22Rv1 (cell line): ENCODE measurements at regions not wholly inside any gene's neighbourhood (a gene's known extent, or its start where the extent isn't known, plus 50 kb on each side); places are given as distances from the start of the nearest gene placed in this dataset.
"Not testable (repeated sequence)": the region's sequence is repeated elsewhere in the genome, so short reads cannot be mapped to it uniquely, and the experiment has no call there.

Experiments used
- H3K27ac ChIP-seq: fragments of 450-650 bp; 2 replicates; pipeline ENCODE4 v1.5.1; 2017
- ZFX ChIP-seq: fragments of 450-650 bp; IDR thresholded peaks from 2 replicates; pipeline ENCODE4 v1.6.1; 2017; ENCODE audit warnings: antibody characterized with exemption, borderline replicate concordance
- TF ChIP-seq, protein P1 (sequence below): fragments of 450-650 bp; IDR thresholded peaks from 2 replicates; pipeline ENCODE4 v1.5.1; 2017; ENCODE audit warnings: mild to moderate bottlenecking

DNA sequence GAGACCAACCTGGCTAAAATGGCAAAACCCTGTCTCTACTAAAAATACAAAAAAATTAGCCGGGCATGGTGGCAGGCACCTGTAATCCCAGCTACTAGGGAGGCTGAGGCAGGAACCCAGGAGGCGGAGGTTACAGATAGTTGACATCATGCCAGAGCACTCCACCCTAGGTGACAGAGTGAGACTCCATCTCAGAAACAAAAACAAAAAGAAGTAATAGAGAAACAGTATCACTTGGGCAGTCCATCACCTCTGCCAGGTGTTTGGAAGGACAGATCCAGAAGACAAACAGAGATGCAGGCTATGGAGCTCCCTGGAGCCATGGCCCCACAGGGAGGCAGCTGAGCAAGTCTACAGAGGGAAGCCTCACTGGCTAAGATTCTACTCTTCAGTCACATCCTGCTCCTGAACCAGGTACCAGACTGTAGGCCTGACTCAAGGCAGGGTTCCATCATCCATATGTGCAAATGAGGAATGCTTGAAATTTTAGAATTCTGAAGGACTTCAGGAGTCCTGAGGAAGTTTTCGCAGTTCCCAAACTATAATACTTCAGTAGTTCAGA lies 81.4 kb upstream of the CPEB2 start:
- H3K27ac ChIP-seq = no peak overlapping the region
- no peak for TF ChIP-seq ZFX
- TF ChIP-seq, protein P1, sequence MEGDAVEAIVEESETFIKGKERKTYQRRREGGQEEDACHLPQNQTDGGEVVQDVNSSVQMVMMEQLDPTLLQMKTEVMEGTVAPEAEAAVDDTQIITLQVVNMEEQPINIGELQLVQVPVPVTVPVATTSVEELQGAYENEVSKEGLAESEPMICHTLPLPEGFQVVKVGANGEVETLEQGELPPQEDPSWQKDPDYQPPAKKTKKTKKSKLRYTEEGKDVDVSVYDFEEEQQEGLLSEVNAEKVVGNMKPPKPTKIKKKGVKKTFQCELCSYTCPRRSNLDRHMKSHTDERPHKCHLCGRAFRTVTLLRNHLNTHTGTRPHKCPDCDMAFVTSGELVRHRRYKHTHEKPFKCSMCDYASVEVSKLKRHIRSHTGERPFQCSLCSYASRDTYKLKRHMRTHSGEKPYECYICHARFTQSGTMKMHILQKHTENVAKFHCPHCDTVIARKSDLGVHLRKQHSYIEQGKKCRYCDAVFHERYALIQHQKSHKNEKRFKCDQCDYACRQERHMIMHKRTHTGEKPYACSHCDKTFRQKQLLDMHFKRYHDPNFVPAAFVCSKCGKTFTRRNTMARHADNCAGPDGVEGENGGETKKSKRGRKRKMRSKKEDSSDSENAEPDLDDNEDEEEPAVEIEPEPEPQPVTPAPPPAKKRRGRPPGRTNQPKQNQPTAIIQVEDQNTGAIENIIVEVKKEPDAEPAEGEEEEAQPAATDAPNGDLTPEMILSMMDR = no peak

DNA sequence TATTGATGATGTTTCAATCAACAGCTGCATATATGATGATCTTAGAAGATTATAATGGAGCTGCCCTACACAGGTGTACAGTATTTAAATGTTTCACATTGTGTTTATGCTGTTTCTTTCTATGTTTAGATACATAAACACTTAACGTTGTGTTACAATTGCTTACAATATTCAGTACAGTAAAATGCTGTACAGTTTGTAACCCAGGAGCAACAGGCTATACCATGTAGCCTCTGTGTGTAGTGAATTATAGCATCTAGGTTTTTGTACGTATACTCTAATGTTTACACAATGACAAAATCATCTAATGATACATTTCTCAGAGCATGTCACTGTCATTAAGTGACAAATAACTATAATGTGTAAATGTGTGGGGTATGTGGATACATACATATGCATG lies 80.5 kb upstream of the CPEB2 start:
- H3K27ac ChIP-seq = not testable (repeated sequence)

DNA sequence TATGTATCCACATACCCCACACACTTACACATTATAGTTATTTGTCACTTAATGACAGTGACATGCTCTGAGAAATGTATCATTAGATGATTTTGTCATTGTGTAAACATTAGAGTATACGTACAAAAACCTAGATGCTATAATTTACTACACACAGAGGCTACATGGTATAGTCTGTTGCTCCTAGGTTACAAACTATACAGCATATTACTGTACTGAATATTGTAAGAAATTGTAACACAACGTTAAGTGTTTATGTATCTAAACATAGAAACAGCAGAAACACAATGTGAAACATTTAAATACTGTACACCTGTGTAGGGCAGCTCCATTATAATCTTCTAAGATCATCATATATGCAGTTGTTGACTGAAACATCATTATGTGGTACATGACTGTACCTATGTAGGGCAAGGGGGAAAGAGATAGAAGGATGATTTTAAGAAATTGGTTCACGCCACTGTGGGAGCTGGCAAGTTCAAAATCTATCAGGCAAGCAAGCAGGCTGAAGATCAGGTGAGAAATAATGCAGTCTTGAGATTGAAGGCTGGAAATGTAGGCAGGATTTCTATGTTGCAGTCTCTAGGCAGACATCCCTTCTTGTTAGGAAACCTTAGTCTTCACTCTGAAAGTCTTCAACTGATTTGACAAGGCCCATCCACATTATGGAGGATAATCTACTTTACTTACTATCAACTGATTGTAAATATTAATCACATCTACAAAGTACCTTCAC lies 78.0 kb upstream of the CPEB2 start:
- no peak overlapping the region for H3K27ac ChIP-seq

DNA sequence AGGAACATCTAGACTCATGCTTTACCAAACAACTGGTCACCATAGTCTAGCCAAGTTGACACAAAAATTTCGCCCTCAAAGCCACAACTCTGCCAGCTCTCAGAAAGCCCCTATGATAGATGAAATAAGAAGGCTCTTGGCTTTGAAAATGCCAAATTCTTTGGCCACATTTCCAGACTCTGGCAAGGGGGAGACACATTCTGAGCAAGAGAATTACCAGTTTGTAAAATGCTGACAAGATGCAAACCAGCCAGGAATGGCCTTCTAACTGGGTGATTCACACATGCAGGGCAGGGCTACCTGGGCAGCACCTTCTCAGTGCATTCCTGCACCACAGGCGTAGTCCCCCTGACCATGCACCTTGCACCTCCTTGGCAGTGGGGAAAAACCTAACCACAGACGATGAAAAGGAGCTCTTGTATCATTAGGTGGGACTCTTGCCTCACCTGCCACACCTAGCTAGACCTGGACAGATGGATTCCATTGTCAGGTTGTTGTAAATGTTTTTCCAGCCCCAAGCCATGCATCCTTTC lies 77.4 kb upstream of the CPEB2 start:
- no peak for TF ChIP-seq ZFX
- TF ChIP-seq, protein P1 = no peak
- no peak overlapping the region for H3K27ac ChIP-seq

More for the DNA sequence above, 78.0 kb upstream of the CPEB2 start:
- TF ChIP-seq ZFX = no peak
- TF ChIP-seq, protein P1 = no peak

DNA sequence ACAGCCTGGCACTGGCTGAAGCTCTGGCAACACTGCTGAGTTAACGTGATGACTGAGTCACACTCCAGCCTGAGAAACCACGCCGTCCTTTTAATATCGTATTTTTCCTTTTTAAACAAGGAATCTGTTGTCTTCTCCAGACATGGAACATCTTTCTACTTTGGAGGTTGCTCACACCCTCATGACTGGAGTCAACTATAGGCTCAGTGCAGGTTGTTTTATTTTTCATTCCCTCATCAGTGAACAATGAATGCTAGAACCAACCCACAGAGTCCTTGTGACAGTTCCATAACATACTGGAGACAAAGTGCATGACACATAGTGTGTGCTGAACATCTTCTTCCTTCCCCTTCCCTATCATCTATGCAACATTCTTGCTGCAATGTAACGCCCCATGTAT lies 76.8 kb upstream of the CPEB2 start:
- H3K27ac ChIP-seq = no peak overlapping the region
- TF ChIP-seq, protein P1 = no peak
- TF ChIP-seq ZFX = no peak

DNA sequence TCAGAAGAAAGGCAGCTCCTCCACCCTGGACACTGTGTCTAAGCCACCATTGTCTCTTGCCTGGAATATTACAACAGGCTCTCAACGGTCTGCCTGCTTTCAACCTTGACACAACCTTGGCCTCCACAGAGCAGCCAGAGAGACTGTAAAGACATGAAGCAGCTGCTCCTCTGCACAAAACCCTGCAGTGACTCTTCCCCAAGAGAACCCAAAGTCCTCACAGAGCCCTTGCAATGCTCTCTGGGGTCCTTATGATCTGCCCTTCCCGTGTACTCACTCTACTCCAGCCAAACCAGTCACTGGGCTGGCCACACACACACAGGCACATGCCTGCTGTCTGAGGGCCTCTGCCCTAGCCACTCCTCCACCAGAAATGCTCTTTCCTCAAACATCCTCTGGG lies 75.9 kb upstream of the CPEB2 start:
- H3K27ac ChIP-seq = no peak overlapping the region
- TF ChIP-seq ZFX = no peak
- TF ChIP-seq, protein P1 = no peak

DNA sequence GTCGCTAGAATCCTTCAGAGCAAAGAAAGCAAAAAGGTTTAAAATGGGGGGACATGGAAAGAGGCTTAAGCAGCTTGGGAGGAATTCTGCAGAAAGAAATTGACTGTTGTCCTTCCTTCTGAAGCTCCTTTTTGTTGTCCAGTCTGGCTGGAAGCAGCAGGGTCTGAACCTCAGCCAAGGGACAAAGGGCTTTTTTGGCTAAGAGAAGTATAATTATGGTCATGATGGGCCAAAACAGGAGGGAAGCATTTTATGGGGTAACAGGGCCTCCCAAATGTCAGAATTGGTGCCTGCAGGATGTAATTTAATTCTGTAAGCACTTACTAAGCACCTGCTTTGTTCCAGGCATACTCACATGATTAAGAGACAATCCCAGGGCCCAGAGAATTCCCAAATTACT lies 74.2 kb upstream of the CPEB2 start:
- H3K27ac ChIP-seq = no peak overlapping the region
- TF ChIP-seq ZFX = no peak
- TF ChIP-seq, protein P1 = no peak
